ENCODE measurements at regions not wholly inside any gene's neighbourhood (a gene's known extent, or its start where the extent isn't known, plus 50 kb on each side); places are given as distances from the start of the nearest gene placed in this dataset.

DNA sequence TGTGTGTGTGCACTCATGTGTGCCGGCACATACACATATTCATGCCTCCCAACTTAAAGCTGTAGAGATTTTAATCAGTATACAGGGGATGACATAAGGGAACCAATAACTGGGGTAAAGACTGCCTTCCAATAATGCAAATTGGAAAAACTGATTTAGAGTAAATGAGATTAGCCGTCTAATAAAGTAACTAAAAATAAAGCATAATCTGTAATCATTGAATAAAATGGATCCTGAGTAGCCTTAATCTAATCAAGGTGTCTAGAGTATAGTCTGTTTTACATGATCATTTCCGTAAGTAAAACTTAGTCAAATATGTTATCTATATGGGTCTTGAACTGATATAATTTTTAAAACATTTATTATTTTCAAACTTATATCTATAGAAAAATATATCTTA, 925.8 kb downstream of the FSTL5 start:
- TF ChIP-seq, protein P1, sequence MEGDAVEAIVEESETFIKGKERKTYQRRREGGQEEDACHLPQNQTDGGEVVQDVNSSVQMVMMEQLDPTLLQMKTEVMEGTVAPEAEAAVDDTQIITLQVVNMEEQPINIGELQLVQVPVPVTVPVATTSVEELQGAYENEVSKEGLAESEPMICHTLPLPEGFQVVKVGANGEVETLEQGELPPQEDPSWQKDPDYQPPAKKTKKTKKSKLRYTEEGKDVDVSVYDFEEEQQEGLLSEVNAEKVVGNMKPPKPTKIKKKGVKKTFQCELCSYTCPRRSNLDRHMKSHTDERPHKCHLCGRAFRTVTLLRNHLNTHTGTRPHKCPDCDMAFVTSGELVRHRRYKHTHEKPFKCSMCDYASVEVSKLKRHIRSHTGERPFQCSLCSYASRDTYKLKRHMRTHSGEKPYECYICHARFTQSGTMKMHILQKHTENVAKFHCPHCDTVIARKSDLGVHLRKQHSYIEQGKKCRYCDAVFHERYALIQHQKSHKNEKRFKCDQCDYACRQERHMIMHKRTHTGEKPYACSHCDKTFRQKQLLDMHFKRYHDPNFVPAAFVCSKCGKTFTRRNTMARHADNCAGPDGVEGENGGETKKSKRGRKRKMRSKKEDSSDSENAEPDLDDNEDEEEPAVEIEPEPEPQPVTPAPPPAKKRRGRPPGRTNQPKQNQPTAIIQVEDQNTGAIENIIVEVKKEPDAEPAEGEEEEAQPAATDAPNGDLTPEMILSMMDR (IDR thresholded peaks at IDR 0.05), result no peak
- TF ChIP-seq EZH2 (IDR thresholded peaks at IDR 0.05; ENCODE audit: borderline replicate concordance, insufficient read depth, low read depth, low read length, poor library complexity, severe bottlenecking), result no peak

Measured in B cell (primary cell).